Dedifferentiated amniotic fluid mesenchymal stem cell (primary cell): ENCODE measurements at regions not wholly inside any gene's neighbourhood (a gene's known extent, or its start where the extent isn't known, plus 50 kb on each side); places are given as distances from the start of the nearest gene placed in this dataset.
A peak's percentile ranks its signal among the peaks of the same experiment; 100 is the strongest.

Experiments used
- DNase-seq: peaks from one replicate; pipeline ENCODE4 v3.0.0-alpha.2; 2016; ENCODE audit errors: extremely low spot score

DNA sequence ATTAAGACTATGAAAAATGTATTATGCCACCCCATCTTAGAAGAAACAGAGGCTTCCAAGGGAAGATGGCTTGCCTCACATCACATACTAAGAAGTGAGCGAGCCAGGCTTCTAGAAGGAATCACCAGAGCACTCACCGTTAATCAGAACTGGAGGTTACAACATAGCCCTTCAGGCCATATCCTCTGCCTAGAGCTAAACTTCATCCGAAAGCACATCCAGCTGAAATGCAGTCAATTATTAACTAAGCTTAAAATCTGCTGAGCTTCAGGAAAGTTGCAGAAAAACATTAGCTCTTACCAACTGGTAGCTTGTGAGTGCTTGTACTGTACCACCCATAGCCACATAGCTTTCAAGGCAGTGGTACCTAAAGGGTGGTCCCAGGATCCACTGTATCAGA is 483.2 kb downstream of the TBL1XR1 start:
- DNase-seq, result no peak

DNA sequence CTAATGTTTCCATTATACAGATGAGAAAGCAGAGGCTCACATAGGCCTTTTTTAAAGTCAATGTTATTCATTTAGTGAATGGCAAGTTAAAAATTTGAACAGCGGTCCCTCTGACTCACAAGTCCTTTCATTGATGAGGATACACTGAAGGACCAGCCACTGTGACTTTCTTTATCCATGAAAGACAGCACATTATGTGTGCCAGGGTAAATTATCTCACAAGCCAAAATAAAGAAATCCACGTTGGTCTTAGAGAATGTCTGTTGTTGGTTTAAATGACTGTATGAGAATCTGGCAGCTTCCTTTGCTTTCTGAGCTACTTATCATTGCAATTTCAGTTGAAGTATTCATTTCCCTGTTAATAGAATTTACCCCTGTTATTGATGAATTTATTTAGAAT is 485.1 kb downstream of the TBL1XR1 start:
- DNase-seq, result no peak

DNA sequence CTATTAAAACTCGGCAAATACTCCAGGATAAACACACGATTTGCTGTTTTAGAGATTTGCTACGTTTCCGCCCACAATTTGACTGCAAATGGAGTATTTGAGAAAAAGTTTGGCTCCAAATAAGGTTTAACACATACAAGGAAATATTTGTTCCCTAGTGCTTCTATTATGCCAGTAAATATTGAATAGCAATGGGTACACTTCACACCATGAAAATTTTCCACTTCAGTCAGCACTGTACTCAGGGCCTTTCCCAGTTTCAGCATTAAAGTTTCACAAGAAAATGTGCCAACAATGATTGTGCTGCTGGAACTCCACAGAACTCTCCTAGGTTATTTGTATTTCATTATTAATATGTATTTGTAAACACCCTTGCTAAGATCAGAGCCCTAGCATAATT is 498.0 kb downstream of the TBL1XR1 start:
- no peak for DNase-seq

DNA sequence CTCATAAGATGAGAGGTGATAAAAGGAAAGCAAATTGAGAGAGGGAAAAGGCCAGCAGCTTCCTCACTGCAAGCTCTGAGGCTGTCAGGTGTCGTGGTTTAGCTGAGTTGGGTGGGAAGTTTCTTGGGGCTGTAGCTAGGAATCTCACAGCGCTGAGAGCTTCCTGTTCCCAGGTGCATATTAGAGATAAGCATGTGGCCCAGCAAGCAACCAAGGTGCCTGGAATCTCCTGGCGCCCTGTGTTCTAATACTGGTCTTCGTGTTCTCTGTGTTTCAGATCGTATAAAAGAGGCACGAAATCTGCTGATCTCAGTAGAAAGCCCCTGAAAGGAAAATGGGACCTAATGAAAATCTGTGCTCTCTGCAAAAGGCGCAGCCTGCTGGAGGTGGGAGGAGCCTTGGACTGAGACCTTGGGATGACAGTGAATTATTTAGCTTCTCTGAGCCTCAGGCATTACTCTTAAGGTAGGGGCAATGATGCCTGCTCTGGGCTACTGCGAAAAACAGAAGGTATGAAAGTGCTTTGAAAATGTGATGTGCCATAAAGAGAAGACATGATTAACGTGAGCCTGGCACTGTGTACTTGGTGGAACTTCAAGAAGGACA is 499.9 kb downstream of the TBL1XR1 start:
- DNase-seq, result no peak

DNA sequence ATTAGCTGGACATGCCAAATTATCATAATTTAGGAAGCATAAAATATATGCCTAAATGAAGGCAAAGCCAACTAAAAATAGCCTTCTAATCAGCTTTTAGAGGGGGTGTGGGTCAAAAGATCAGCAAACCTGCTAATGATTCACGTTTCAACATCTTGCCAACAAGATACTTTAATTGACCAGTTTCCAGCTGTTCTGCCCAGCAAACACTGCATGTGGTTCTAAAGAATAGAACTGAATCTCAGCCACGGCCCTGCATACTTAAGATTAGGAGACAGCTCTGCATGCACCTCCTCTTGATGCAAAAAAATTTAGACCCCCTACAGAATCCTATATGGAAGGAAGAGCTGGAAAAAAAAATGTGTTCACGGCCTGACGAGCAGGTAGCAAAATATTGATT is 500.5 kb downstream of the TBL1XR1 start:
- no peak for DNase-seq

DNA sequence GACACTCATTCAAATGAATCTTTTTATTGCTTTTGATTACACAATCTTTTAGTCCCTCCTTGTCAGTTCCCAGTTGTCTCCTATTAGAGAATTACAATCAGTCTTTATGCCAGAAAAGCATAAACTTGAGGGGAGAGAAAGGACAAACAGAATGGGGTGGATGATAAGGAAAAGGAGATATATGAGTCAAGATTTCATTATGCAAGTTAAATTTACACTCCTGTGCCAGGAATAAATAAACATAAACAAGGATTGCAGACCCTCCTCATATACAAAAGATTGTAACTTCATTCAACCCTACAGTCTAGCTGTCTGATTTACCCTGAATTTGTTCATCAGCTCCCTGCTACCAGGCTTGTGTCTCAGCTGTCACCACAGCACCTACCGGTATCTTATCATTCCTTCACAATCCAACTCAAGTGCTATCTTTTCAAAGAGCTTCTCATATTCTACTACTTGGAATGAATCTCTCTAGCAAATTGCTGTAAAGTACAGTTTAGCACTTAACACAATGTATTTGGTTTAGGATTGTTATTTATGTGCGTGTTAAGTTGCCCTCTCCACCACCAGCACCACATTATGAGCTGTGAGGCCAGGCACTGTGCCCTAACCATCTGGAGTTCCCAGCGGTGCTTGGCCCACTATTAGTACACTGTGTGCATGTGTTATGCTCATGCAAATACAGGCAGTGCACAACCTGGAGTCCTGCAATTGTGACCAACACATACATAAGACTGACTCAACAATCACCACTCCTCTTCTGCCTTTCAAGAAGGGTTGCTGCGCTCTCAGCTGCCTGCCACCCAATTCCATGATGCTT is 504.1 kb downstream of the TBL1XR1 start:
- no peak for DNase-seq

DNA sequence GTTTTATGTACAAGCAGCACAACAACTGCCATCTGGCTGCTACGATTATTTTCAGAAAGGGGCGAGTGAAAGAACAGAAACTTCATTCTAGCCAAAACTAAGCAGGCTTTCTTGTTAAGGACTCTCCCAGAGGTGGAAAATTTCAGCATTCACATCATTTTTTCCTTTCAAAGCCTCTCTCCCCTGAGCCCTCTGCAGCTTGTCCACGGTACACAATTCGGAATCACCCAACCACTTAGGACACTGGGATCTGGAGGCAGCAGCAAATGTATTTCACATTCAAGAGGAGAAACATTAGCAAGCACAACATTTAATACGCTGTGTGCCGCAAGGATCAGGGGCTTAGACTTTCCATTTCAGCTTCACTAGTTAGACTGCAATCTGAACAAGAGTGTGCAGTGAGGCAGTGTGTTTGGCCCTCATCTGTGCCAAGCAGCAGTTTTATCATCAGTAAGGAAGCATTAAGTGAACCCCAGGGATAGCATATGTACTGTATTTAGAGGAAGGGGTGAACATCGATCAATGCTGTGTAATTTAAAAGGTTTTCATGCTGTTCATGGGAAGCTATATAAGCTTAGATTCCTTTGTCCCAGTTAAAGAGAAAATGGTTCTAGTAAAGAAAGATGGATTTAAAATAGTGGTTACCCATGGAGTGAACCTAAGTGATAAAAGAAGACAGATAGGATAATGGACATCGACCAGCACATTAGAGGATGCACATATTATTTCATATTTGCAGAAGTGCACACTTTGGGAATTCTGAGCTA is 504.9 kb downstream of the TBL1XR1 start:
- DNase-seq, result no peak

DNA sequence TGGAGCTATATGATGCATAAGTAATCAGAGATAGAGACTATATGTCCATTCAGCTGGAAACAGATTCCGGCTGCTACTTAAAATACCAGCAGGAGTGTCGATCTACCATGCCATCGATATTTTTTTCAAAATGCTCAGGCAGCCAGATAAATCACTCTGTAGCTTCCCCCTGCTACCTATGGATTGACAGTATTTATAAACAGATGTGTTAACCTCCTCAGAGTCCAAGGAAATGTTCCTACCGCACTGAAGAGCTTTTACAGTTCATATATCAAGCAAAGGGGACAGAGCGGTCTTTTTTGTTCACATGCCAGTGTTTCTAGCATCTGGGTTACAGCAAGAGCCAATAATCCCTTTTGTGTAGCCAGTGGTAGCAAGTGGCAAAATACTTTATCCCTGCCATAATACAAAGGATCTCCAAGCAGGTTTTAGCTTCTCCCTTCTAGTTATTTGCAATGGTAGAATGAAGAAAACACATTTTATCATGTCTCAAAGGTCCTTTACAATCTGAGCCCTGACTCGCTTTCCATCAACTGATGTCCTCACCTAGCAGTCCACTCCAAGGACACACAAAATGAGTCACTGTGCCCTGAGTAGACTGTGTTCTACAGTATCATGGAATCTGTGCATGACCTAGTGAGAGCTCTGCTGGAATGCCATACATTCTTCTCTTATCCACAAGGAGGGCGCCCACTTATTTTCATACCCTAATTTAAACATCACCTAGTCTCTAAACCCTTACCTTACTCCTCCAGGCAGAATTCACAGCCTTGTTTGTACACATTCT is 507.0 kb downstream of the TBL1XR1 start:
- no peak for DNase-seq

DNA sequence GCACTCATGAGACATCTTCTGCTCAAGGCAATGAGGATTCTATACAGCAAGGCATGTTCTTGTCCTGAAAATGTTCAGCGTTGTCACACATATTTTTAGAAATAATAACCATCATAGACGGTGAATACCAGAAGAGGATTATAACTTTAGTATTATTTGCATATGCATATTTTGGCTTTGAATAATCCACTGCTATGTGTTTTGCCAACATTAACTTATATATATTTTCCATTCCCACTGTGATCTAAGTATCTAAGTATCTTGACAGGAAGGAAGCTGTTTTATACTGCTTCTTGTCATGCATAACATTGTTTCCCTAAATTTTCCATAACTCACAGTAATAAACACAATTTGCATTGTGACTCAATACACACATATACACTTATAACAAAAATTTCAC is 509.5 kb downstream of the TBL1XR1 start:
- no peak for DNase-seq

DNA sequence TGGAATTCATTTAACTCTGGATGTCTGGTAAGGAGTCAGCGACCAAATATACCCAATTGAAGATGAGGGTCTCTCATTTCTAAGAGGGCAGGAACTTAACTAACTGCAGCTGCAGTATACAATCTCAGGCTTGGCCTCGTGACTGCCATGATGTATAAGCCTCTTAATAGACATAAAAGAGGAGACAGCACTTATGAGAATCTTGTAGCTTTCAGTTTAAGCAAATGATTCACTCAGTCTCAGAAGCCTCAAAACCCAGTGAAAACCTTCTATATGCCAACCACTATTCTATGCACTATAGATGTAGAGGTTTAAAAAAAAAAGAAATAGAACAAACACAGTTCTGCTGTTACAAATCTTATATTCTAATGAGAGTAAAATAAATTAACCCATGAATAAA is 513.9 kb downstream of the TBL1XR1 start:
- DNase-seq, result no peak

DNA sequence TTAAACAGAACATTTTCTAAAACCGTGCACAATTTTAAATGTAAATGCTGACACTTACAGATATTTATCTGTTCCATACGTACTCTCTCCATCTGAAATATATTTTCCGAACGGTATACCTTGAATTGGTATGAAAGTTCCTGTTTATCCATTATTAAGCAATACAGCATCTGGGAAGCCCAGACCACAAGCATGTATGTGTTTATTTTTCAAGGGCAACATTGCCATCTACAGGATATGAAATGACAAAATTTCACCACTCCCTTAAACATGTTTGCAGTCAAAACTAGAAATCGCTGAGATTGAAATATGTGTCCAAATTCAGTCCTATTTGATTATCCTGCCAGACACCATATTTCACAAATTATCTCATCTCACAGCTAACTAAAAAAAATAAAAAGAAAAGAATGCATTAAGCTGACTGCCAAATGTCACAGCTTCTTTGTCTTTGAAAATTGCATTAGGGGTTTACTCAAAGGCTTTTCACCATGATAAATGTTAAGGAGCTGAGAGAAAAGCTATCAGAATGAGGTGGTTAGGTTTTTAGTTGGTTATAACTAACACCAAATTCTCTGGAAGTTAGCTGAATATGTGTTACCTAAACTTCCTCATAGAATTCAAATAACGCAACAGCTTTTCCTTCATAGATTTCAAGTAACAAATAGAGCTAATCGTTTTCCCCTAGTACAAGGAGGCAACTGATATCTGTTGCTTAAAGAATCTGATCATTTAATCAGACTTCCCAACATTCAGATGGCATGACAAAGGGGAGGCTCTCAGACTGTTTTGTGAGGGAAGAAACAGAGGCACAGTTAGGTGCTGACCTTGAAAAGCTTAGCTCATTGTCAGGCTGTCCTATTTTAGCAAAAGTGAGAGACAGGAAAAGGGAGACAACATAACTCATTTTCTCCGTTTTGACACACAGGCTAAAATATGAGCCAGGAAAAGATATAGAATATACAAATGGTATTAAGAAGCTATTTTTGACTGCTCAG is 533.1 kb downstream of the TBL1XR1 start:
- peak; percentile 78 for DNase-seq

DNA sequence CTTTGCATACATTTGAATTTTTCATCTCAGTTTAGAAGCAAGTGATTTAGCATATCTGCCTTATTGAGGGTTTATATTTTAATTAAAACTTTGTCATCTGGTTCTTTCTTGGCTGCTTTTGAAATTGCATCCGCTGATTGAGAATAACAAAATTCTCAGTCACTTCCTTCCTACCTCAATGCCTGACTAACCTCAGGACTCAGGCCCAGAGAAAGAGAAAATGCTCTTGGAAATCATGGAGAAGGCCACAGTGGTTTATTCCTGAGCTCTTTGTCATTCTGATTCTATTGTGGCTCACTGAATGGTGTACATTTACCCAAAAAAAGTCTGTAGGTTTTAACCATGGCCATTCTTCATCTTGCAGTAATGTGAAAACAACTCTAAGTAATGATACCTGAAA is 533.9 kb downstream of the TBL1XR1 start:
- DNase-seq, result no peak

DNA sequence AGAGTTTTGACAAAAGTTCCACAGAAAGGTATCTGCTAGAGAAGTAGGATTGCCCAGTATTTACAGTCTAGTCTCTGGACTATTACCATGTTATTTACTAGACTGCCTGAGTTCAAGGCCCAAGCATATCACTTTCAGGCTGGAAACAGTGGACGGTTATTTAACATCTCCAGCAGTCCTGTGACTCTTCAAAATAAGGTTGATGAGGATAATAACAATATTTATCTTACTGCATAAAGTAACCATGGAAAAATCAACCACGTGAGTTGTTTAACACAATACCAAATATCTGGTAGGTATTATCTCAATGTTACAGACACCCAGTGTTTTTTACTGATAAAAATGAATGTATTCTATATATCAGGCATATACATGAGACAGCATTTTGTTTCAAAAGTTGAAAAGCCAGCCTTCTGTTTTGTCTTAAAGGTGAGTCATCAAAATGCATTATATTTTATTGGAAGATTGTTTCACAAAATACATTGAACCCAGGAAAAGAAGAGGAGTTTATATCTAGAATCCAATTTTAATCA is 535.8 kb downstream of the TBL1XR1 start:
- no peak for DNase-seq

DNA sequence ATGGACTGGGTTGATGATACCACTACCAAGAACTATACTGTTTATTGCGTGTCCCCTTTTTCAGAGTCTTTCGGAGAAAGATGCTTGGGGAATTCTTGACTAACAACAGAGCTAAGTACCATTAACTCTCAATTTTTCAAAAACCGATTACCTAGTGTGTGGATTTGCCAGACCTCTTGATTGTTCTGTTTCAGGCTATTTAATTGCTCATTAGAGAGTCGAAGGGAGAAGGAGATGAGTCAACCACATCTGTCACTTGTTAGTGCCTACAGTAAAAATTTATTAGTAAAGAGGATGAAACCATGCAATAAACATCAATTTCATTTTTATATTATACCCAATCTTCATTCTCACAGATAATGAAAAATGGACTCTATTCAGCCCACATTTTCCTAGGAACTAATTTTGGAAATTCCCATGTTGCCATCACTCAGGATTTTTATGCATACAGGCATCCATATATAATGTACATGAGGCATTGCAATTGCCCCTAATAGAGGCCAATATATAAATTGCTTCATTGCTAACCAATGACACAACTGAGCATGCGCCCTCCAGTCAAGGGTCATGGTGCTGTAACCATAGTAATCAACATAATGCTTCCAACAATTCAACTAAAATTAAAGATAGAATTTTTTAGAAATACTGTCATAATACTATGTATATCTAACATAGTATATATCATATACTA is 541.7 kb downstream of the TBL1XR1 start:
- no peak for DNase-seq

DNA sequence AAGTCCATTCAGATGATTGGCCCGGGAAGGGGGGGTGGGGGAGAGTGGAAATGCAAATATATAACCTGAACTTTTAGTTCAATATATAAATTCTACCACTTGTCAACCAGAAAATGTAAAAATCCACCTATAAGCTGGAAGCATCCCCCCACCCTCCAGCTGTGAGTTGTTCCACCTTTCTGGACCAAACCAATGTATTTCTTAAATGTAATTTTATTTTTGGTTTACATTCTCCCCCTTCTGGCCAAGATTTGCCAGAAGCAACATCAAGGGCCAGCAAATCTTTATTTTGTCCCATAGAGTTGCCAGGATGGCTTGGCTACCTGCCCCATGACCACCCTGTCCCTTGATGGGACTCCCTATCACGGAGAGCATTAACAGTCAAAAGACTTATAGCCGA is 545.7 kb downstream of the TBL1XR1 start:
- no peak for DNase-seq

DNA sequence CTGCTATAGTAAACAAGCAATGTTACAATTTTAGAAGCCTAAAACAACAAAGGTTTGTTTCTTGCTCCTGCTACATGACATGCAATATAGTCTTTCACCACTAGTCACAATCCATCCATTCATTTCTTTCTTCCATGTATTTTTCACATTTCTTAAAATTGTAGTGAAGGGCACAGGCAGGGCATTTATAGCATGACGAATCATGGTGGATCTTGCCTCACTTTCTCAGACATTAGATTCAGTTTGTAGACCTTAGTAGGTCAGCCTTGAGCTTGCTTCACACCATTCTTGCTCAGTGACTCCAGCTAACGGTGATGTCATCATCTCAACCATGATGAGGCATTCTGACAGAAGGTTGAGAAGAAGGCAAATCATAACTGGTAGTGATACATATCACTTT is 546.8 kb downstream of the TBL1XR1 start:
- DNase-seq, result no peak

DNA sequence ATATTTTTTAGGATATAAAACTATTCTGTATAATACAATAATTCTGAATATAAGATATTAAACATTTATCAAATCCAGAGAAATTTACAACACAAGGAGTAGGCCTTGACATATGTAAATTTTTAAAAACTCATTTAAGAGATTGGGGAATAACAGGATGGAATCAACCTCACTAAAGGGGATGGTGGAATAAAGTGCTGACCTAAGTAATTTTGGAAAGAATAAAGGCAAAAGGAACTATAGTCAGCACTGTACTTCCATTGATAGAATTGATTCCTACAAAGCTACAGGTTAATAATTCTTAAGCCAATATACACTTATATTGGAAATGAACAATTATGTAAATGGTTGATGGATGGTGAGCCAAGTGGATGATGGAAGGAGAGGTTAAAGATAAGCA is 549.3 kb downstream of the TBL1XR1 start:
- no peak for DNase-seq

DNA sequence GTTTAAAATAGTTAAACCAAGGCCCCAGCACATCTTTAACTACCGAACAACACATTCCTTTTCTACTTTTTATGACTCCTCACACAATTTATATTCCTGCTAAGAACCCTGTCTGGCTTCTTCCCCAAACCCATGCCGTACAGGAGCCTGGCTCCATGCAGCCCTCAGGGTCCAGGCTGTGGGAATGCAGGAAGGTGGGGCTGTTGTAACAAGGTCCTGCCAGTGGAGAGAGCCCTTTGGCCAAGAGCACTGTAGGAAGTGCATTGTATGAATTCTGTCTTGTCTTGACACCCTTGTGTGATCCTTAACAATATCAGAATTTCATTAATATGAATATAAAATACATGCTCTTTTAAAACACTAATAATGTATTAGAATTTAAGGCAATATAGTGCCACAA is 563.8 kb downstream of the TBL1XR1 start:
- DNase-seq, result no peak

DNA sequence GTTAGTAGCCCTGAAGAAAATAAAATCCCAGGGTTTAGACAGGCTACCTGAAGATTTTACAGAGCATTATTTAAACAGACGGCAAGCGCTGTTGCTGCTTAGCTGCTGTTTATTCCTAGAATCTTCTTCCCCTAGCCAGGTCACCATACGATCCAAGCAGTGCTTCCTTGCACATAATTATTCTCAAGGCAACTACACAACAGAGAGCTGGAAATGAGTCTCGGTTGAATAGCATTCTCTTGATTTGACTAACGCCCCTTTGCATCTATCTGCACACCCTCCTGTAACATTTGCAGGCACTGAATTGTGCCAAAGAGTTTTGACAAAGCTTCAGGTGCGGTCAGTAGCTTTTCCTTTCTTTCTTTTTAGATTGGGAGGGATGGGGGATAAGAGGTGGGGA is 564.4 kb downstream of the TBL1XR1 start:
- no peak for DNase-seq

DNA sequence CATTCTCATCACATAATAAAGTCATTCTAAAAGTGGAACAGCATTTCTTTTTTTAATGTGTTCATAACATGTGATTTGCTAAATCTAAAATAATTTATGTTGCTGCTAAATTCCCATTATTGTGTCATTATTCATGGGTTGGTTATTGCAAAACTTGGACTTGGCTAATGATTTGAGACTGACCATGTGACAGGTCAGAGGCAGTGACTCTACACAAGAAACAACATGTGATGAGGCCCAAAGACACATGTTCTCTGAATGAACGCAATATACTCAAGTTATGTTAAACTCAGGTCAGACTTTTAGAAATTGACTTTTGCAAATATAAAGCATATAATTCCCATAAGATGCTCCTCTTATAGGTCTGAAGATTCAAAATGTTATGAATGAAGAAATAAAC is 566.1 kb downstream of the TBL1XR1 start:
- DNase-seq, result no peak
